SU-DHL-6 (cell line): ENCODE measurements at regions not wholly inside any gene's neighbourhood (a gene's known extent, or its start where the extent isn't known, plus 50 kb on each side); places are given as distances from the start of the nearest gene placed in this dataset.

ENCODE experiments used
- H2AFZ ChIP-seq: fragments of 200-600 bp; sonication (generic); 2 replicates; pipeline ENCODE4 v1.6.1; 2014; ENCODE audit warnings: low read depth, mild to moderate bottlenecking, moderate library complexity, mixed read lengths, antibody characterized with exemption, low read length; ENCODE audit not compliant: severe bottlenecking
- H3F3A ChIP-seq: fragments of 200-600 bp; shearing (Covaris generic); 2 replicates; pipeline ENCODE4 v1.6.0; 2016; ENCODE audit warnings: antibody characterized with exemption, mild to moderate bottlenecking; ENCODE audit not compliant: insufficient read depth
- H3K27ac ChIP-seq: fragments of 200-600 bp; sonication (generic); 2 replicates; pipeline ENCODE4 v1.5.1; 2016; ENCODE audit warnings: low read depth, mild to moderate bottlenecking, low read length, moderate library complexity, mixed read lengths
- H3K27me3 ChIP-seq: fragments of 200-600 bp; sonication (generic), shearing (Covaris generic); 2 replicates; pipeline ENCODE4 v1.6.0; 2014; ENCODE audit warnings: mild to moderate bottlenecking, low read length
- H3K36me3 ChIP-seq: fragments of 200-600 bp; sonication (generic); 2 replicates; pipeline ENCODE4 v1.6.1; 2014; ENCODE audit warnings: mild to moderate bottlenecking, low read length, mixed read lengths
- H3K4me2 ChIP-seq: fragments of 300-600, 200-600 bp; shearing (Covaris generic), sonication (generic); 2 replicates; pipeline ENCODE4 v1.6.0; 2014; ENCODE audit warnings: low read length, low read depth, mild to moderate bottlenecking; ENCODE audit not compliant: poor library complexity, severe bottlenecking
- H3K4me3 ChIP-seq: fragments of 200-600 bp; sonication (generic); 2 replicates; pipeline ENCODE4 v1.5.1; 2014; ENCODE audit warnings: antibody characterized with exemption, low read length, mild to moderate bottlenecking, mixed read lengths; ENCODE audit not compliant: insufficient read depth, poor library complexity, severe bottlenecking
- H3K79me2 ChIP-seq: fragments of 200-600 bp; sonication (generic); 2 replicates; pipeline ENCODE4 v1.6.1; 2014; ENCODE audit warnings: mild to moderate bottlenecking, low read length, moderate library complexity; ENCODE audit not compliant: insufficient read depth
- H3K9ac ChIP-seq: fragments of 200-600 bp; sonication (generic); 2 replicates; pipeline ENCODE4 v1.7.0; 2014; ENCODE audit warnings: mild to moderate bottlenecking, low read length
- H3K9me2 ChIP-seq: fragments of 200-600 bp; sonication (generic); replicated peaks from 2 replicates; pipeline ENCODE4 v1.6.1; 2014; ENCODE audit warnings: low read length; ENCODE audit not compliant: insufficient read depth
- H3K9me3 ChIP-seq: fragments of 200-600 bp; sonication (generic); 2 replicates; pipeline ENCODE4 v1.6.1; 2014; ENCODE audit warnings: low read length, mixed read lengths; ENCODE audit not compliant: insufficient read depth
- H4K20me1 ChIP-seq: fragments of 200-600 bp; sonication (generic); 2 replicates; pipeline ENCODE4 v1.6.1; 2014; ENCODE audit warnings: low read depth, mild to moderate bottlenecking, antibody characterized with exemption, low read length, moderate library complexity, mixed read lengths
- EZH2phosphoT487 ChIP-seq: fragments of 200-600 bp; sonication (generic), shearing (Covaris generic); conservative IDR thresholded peaks from 2 replicates; pipeline ENCODE4 v1.6.1; 2018; ENCODE audit warnings: mild to moderate bottlenecking, antibody characterized with exemption, low read length, moderate library complexity, mixed read lengths
- TF ChIP-seq, protein P1 (sequence below): fragments of 200-600 bp; sonication (generic); IDR thresholded peaks from one replicate; pipeline ENCODE4 v1.5.1; 2017; ENCODE audit warnings: antibody characterized with exemption, mild to moderate bottlenecking, low read length, moderate library complexity; ENCODE audit not compliant: insufficient read depth, poor library complexity, severe bottlenecking

DNA sequence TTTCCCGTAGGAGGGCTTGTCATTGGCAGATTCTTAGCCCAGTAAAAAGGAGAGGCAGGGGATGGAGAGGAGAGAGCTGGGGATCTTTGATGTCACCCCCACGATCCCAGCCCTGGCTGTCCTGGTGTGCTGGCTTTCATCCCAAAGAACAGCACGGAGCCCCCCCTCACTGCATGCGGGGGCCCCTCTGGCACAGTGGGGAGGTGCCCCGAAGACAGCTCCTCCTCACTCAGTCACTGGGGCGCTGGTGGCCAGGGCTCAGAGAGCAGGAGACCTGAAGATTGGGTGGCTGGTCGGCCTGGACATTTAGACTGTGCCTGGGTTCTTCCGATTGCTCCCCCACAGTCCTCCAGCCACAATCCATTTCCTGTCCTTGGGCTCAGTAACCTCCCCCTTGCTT, 207.5 kb downstream of the MELK start:
- TF ChIP-seq, protein P1, sequence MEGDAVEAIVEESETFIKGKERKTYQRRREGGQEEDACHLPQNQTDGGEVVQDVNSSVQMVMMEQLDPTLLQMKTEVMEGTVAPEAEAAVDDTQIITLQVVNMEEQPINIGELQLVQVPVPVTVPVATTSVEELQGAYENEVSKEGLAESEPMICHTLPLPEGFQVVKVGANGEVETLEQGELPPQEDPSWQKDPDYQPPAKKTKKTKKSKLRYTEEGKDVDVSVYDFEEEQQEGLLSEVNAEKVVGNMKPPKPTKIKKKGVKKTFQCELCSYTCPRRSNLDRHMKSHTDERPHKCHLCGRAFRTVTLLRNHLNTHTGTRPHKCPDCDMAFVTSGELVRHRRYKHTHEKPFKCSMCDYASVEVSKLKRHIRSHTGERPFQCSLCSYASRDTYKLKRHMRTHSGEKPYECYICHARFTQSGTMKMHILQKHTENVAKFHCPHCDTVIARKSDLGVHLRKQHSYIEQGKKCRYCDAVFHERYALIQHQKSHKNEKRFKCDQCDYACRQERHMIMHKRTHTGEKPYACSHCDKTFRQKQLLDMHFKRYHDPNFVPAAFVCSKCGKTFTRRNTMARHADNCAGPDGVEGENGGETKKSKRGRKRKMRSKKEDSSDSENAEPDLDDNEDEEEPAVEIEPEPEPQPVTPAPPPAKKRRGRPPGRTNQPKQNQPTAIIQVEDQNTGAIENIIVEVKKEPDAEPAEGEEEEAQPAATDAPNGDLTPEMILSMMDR = no peak
- TF ChIP-seq EZH2phosphoT487 = no peak
- H4K20me1 ChIP-seq = no peaks in the 10 kb centered on the region
- no peak overlapping the region for H3K4me2 ChIP-seq
- no peak overlapping the region for H3K27ac ChIP-seq
- 0 out of 2 replicates have a peak, but pooled peaks cover 4% of the 10 kb centered on the region for H3K27me3 ChIP-seq
- H3K9me3 ChIP-seq = no peaks in the 10 kb centered on the region
- H3K4me3 ChIP-seq = no peak overlapping the region
- no peaks in the 10 kb centered on the region for H3K79me2 ChIP-seq
- no peaks in the 10 kb centered on the region for H3K9me2 ChIP-seq
- no peak overlapping the region for H3K9ac ChIP-seq
- no peak overlapping the region for H2AFZ ChIP-seq
- H3F3A ChIP-seq = no peaks in the 10 kb centered on the region
- no peaks in the 10 kb centered on the region for H3K36me3 ChIP-seq

DNA sequence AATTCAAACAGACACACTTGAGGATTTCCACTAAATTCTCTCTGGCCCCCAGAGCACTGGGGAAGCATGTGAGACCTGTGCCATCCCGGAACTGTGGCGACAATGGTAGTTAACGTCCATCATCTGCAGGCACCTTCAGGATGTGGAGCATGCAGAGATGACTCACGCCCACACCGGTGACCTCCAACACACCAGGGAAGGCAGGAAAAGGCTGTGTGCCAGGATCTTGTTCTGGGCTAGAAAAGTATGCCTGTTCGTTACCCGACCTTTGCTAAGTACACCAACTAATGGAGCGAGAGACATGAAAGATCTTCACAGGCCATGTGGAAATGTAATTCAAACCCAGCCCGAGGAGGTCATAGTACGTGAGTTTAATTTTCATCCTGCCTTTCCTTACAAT, 208.8 kb downstream of the MELK start:
- Histone ChIP-seq H3K4me2 (no peak overlapping the region), H3K9ac (no peak overlapping the region), H3K4me3 (no peak overlapping the region), H3K9me3 (no peaks in the 10 kb centered on the region), H3K27ac (no peak overlapping the region), H4K20me1 (no peaks in the 10 kb centered on the region), H3K79me2 (no peaks in the 10 kb centered on the region), H3K36me3 (no peaks in the 10 kb centered on the region), H3K9me2 (no peaks in the 10 kb centered on the region), H3F3A (no peaks in the 10 kb centered on the region), H3K27me3 (0 out of 2 replicates have a peak, but pooled peaks cover 4% of the 10 kb centered on the region), H2AFZ (no peak overlapping the region)
- no peak for TF ChIP-seq EZH2phosphoT487
- TF ChIP-seq, protein P1 = no peak
